ENCODE measurements at regions not wholly inside any gene's neighbourhood (a gene's known extent, or its start where the extent isn't known, plus 50 kb on each side); places are given as distances from the start of the nearest gene placed in this dataset.

DNA sequence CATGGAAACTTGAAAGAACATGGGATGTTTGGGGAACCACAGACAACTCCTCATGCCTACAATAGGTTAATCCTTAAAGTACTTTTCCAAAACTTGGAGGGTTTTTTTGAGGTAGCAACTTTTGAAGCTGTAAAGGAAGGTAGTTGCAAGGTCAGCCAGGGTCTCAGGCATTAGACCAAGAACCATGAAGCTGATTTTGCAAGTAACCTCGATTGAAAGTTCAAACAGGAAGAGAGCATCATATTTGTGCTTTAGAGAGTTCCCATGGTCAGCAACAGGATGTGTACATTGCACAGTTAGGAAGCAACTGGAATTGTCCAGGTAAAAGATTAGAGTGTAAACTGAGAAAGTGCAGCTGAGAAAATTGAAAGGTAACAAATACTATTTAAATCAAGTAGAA, 199.8 kb upstream of the NR2F2 start:
- TF ChIP-seq ZFP30 (CRISPR knock-in tag; IDR thresholded peaks at IDR 0.05) (no peak), SNAI2 (CRISPR knock-in tag; IDR thresholded peaks at IDR 0.05) (no peak), TCF4 (CRISPR knock-in tag; IDR thresholded peaks at IDR 0.05; ENCODE audit: borderline replicate concordance) (no peak), ZNF70 (CRISPR knock-in tag; IDR thresholded peaks at IDR 0.05) (no peak), ARNTL (CRISPR knock-in tag; IDR thresholded peaks at IDR 0.05; ENCODE audit: borderline replicate concordance, low read depth) (no peak)
- TF ChIP-seq, protein P1, sequence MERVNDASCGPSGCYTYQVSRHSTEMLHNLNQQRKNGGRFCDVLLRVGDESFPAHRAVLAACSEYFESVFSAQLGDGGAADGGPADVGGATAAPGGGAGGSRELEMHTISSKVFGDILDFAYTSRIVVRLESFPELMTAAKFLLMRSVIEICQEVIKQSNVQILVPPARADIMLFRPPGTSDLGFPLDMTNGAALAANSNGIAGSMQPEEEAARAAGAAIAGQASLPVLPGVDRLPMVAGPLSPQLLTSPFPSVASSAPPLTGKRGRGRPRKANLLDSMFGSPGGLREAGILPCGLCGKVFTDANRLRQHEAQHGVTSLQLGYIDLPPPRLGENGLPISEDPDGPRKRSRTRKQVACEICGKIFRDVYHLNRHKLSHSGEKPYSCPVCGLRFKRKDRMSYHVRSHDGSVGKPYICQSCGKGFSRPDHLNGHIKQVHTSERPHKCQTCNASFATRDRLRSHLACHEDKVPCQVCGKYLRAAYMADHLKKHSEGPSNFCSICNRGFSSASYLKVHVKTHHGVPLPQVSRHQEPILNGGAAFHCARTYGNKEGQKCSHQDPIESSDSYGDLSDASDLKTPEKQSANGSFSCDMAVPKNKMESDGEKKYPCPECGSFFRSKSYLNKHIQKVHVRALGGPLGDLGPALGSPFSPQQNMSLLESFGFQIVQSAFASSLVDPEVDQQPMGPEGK (CRISPR knock-in tag; IDR thresholded peaks at IDR 0.05; ENCODE audit: borderline replicate concordance) = no peak
- ATAC-seq = no peak

DNA sequence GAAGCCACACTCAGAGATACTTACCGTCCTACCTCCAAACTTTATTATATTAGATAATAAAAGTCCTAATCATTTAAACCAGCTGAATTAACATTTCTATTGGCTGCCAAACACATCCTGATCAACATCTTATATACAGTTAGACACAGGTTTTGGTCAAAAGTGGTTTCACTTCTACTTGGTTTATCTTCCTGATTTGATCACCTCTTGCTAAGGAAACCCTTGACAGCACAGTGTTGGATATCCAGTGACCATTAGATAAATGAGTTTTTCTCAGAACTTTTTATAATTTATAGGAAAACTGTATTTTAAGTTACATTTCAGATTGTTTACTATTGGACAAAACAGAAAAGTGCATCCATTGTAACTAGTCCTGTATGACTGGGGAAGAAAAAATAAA, 198.4 kb upstream of the NR2F2 start:
- no peak for ATAC-seq
- TF ChIP-seq GLIS3 (CRISPR knock-in tag; IDR thresholded peaks at IDR 0.05) (no peak), CSDC2 (CRISPR knock-in tag; IDR thresholded peaks at IDR 0.05) (no peak), ARNTL (CRISPR knock-in tag; IDR thresholded peaks at IDR 0.05; ENCODE audit: borderline replicate concordance, low read depth) (no peak), ZC3H10 (CRISPR knock-in tag; IDR thresholded peaks at IDR 0.05) (no peak), OSR1 (CRISPR knock-in tag; IDR thresholded peaks at IDR 0.05) (no peak), ZFP3 (CRISPR knock-in tag; IDR thresholded peaks at IDR 0.05) (no peak), ISL1 (CRISPR knock-in tag; IDR thresholded peaks at IDR 0.05) (no peak), RARB (CRISPR knock-in tag; IDR thresholded peaks at IDR 0.05) (no peak), ZFP30 (CRISPR knock-in tag; IDR thresholded peaks at IDR 0.05) (no peak), ESRRG (CRISPR knock-in tag; IDR thresholded peaks at IDR 0.05) (no peak), TOX (CRISPR knock-in tag; IDR thresholded peaks at IDR 0.05; ENCODE audit: borderline replicate concordance) (no peak), SNAI2 (CRISPR knock-in tag; IDR thresholded peaks at IDR 0.05) (no peak)
- TF ChIP-seq, protein P2, sequence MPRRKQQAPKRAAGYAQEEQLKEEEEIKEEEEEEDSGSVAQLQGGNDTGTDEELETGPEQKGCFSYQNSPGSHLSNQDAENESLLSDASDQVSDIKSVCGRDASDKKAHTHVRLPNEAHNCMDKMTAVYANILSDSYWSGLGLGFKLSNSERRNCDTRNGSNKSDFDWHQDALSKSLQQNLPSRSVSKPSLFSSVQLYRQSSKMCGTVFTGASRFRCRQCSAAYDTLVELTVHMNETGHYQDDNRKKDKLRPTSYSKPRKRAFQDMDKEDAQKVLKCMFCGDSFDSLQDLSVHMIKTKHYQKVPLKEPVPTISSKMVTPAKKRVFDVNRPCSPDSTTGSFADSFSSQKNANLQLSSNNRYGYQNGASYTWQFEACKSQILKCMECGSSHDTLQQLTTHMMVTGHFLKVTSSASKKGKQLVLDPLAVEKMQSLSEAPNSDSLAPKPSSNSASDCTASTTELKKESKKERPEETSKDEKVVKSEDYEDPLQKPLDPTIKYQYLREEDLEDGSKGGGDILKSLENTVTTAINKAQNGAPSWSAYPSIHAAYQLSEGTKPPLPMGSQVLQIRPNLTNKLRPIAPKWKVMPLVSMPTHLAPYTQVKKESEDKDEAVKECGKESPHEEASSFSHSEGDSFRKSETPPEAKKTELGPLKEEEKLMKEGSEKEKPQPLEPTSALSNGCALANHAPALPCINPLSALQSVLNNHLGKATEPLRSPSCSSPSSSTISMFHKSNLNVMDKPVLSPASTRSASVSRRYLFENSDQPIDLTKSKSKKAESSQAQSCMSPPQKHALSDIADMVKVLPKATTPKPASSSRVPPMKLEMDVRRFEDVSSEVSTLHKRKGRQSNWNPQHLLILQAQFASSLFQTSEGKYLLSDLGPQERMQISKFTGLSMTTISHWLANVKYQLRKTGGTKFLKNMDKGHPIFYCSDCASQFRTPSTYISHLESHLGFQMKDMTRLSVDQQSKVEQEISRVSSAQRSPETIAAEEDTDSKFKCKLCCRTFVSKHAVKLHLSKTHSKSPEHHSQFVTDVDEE (CRISPR knock-in tag; IDR thresholded peaks at IDR 0.05) = no peak
- TF ChIP-seq, protein P3, sequence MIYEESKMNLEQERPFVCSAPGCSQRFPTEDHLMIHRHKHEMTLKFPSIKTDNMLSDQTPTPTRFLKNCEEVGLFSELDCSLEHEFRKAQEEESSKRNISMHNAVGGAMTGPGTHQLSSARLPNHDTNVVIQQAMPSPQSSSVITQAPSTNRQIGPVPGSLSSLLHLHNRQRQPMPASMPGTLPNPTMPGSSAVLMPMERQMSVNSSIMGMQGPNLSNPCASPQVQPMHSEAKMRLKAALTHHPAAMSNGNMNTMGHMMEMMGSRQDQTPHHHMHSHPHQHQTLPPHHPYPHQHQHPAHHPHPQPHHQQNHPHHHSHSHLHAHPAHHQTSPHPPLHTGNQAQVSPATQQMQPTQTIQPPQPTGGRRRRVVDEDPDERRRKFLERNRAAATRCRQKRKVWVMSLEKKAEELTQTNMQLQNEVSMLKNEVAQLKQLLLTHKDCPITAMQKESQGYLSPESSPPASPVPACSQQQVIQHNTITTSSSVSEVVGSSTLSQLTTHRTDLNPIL (CRISPR knock-in tag; IDR thresholded peaks at IDR 0.05; ENCODE audit: low read depth) = no peak
- TF ChIP-seq, protein P4, sequence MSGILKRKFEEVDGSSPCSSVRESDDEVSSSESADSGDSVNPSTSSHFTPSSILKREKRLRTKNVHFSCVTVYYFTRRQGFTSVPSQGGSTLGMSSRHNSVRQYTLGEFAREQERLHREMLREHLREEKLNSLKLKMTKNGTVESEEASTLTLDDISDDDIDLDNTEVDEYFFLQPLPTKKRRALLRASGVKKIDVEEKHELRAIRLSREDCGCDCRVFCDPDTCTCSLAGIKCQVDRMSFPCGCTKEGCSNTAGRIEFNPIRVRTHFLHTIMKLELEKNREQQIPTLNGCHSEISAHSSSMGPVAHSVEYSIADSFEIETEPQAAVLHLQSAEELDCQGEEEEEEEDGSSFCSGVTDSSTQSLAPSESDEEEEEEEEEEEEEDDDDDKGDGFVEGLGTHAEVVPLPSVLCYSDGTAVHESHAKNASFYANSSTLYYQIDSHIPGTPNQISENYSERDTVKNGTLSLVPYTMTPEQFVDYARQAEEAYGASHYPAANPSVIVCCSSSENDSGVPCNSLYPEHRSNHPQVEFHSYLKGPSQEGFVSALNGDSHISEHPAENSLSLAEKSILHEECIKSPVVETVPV (CRISPR knock-in tag; IDR thresholded peaks at IDR 0.05) = no peak

DNA sequence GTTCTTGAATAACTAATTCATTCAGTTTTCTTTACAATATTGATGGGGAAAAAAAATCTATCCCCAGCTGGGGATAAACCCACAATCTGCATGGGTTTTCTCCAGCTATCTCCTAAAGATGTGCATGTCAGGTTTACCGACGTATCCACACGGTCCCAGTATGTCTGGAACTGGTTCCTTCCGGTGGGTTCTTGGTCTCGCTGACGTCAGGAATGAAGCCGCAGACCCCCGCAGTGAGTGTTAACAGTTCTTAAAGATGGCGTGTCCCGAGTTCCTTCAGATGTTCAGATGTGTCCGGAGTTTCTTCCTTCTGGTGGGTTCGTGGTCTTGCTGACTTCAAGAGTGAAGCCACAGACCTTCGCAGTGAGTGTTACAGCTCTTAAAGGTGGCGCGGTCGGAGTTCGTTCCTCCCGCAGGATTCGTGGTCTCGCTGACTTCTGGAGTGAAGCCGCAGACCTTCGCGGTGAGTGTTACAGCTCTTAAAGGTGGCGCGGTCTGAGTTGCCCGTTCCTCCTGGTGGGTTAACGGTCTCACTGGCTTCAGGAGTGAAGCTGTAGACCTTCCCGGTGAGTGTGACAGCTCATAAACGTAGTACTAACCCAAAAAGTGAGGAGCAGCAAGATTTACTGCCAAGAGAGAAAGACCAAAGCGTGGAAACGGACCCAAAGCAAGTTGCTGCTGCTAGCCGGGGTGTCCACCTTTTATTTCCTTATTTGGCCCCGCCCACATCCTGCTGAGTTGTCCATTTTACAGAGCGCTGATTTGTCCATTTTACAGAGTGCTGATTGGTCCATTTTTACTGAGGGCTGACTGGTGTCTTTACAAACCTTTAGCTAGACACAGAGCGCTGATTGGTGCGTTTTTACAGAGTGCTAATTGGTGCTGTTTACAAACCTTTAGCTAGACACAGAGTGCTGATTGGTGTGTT, 195.1 kb upstream of the NR2F2 start:
- no peak for ATAC-seq
- no peak for TF ChIP-seq ISL1 (CRISPR knock-in tag; IDR thresholded peaks at IDR 0.05)
- TF ChIP-seq SNAI2 (CRISPR knock-in tag; IDR thresholded peaks at IDR 0.05) = no peak
- TF ChIP-seq TOX (CRISPR knock-in tag; IDR thresholded peaks at IDR 0.05; ENCODE audit: borderline replicate concordance) = no peak
- no peak for TF ChIP-seq PPARA (CRISPR knock-in tag; IDR thresholded peaks at IDR 0.05; ENCODE audit: borderline replicate concordance)
- TF ChIP-seq, protein P5, sequence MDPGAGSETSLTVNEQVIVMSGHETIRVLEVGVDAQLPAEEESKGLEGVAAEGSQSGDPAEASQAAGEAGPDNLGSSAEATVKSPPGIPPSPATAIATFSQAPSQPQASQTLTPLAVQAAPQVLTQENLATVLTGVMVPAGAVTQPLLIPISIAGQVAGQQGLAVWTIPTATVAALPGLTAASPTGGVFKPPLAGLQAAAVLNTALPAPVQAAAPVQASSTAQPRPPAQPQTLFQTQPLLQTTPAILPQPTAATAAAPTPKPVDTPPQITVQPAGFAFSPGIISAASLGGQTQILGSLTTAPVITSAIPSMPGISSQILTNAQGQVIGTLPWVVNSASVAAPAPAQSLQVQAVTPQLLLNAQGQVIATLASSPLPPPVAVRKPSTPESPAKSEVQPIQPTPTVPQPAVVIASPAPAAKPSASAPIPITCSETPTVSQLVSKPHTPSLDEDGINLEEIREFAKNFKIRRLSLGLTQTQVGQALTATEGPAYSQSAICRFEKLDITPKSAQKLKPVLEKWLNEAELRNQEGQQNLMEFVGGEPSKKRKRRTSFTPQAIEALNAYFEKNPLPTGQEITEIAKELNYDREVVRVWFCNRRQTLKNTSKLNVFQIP (CRISPR knock-in tag; IDR thresholded peaks at IDR 0.05; ENCODE audit: borderline replicate concordance, low read depth) = no peak
- TF ChIP-seq OSR1 (CRISPR knock-in tag; IDR thresholded peaks at IDR 0.05) = no peak
- no peak for TF ChIP-seq ZNF565 (CRISPR knock-in tag; conservative IDR thresholded peaks at IDR 0.05; ENCODE audit: low read depth)
- TF ChIP-seq, protein P1 (CRISPR knock-in tag; IDR thresholded peaks at IDR 0.05; ENCODE audit: borderline replicate concordance) = no peak
- TF ChIP-seq, protein P3 (CRISPR knock-in tag; IDR thresholded peaks at IDR 0.05; ENCODE audit: low read depth) = no peak

All from SK-N-SH treated with all-trans-retinoic acid at 6 μM for 48 hours (cell line).